Loucy (cell line): ENCODE measurements at regions not wholly inside any gene's neighbourhood (a gene's known extent, or its start where the extent isn't known, plus 50 kb on each side); places are given as distances from the start of the nearest gene placed in this dataset.
"Not testable (repeated sequence)": the region's sequence is repeated elsewhere in the genome, so short reads cannot be mapped to it uniquely, and the experiment has no call there.

Source experiments
- CTCF ChIP-seq: fragments of 200-600 bp; sonication (generic); conservative IDR thresholded peaks from 2 replicates; pipeline ENCODE4 v1.5.1; 2014; ENCODE audit warnings: mild to moderate bottlenecking, antibody characterized with exemption, low read length
- EZH2phosphoT487 ChIP-seq: fragments of 200-600 bp; IDR thresholded peaks from 2 replicates; pipeline ENCODE4 v1.6.1; 2018; ENCODE audit warnings: antibody characterized with exemption, mild to moderate bottlenecking, moderate library complexity, borderline replicate concordance

DNA sequence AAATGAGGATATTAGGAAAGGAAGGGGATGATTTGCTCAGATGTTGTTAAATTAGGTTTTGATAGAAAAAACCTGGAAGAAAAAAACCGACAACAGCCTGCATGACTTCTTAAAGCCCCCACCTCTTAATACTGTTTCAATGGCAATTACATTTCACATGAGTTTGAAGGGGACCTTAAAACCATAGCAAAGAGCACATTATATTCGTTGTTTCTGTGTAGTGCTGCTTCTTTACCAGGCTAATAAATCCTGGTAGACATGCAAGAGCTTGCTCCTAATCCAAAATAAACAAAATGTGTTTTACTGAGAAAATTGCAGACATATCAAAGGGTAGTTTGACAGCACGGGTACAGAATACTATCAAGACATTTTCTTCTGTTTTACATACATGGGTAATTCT, 154.7 kb upstream of the NIPA1 start:
- TF ChIP-seq CTCF, EZH2phosphoT487: not testable (repeated sequence)
